GM12875 (cell line): ENCODE measurements at regions not wholly inside any gene's neighbourhood (a gene's known extent, or its start where the extent isn't known, plus 50 kb on each side); places are given as distances from the start of the nearest gene placed in this dataset.

Source experiments
- H3K4me3 ChIP-seq: one replicate; pipeline ENCODE4 v1.5.1; 2011; ENCODE audit warnings: low read depth, low read length, control low read depth
- CTCF ChIP-seq: IDR thresholded peaks from 2 replicates; pipeline ENCODE4 v1.5.1; 2011; ENCODE audit warnings: low read depth, mild to moderate bottlenecking, control low read depth, inconsistent platforms, low read length, moderate library complexity, borderline replicate concordance; ENCODE audit not compliant: insufficient read depth

GRCh38 chr12:45637242-45637641 is 92.3 kb upstream of the ARID2 start:
- H3K4me3 ChIP-seq, result no peak overlapping the region
- no peak for TF ChIP-seq CTCF

- TF ChIP-seq CTCF, result no peak
These were observed 91.8 kb upstream of the ARID2 start for GRCh38 chr12:45637706-45638105.

DNA sequence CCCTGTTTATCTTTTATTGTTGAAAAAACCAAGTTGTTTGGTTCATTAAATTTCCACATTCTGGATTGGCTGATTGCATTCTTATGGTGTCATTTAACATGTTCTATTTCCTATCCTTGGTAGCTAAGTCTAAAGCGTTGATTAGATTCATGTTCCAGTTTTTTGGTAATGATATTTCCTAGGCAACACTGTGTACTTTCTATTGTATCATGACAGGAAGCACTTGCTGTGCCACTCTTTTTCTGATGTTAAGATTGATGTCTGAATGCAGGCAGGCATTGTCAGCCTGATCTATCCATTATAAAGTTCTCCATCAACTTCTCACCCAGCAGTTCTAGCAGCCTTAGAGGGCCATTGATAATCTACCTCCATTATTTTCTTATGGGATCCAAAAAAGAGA is 91.1 kb upstream of the ARID2 start:
- no peak overlapping the region for H3K4me3 ChIP-seq
- TF ChIP-seq CTCF, result no peak

More at GRCh38 chr12:45637706-45638105, 91.8 kb upstream of the ARID2 start:
- no peak overlapping the region for H3K4me3 ChIP-seq

DNA sequence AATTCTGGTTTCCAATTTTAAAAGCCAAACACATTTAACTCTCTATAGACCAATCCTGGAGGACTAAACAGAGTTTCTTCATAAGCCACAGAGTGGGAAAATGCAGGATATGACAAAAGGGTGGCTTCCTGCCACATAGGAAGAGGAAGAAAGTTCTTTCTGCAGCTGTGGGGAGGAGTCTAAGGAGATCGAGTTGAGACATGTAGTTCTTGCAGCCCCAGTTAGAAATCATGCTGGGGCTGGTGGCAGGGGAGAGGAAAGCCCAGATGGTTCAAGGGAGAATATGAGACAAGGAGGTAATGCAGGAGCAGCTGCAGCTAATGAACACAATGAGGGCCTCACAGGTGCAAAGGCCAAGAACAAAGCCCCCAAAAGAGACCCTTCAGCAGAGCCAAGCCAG is 85.0 kb upstream of the ARID2 start:
- H3K4me3 ChIP-seq, result no peak overlapping the region
- no peak for TF ChIP-seq CTCF

DNA sequence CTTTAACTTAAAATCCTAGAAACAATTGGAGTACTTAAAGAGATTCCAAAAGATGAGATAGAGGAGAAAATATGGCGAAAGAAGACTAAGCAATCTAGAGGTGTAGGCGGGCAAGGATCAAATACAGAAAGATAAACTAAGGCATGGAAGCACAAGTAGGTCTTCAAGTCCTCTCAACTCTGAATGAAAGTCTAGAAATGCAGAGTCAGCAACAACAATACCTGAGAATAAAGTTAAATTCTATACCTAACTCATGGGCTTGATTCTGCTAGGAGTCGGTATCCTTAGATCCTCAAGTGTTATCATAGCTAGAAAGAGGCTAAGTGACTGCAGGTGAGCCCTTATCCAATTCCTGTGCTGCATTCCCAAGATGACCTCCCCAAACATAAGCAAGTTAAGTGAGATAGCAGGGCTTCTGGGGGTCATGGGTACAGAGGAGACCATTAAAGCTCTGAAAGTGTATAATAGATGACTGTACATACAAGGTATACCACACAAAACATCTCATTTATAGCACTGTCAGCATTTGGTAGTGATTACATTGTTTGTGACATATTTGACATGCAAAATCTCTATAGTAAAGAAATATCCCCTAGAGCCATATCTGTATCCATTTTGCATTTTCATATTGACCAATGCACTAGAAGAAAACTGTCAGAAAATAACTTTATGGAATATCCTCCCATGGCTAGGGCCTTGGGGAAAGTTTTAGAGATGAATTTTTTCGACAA is 82.5 kb upstream of the ARID2 start:
- no peak overlapping the region for H3K4me3 ChIP-seq
- no peak for TF ChIP-seq CTCF

- H3K4me3 ChIP-seq, result no peak overlapping the region
- no peak for TF ChIP-seq CTCF
These were observed 81.4 kb upstream of the ARID2 start for GRCh38 chr12:45648070-45648469.

DNA sequence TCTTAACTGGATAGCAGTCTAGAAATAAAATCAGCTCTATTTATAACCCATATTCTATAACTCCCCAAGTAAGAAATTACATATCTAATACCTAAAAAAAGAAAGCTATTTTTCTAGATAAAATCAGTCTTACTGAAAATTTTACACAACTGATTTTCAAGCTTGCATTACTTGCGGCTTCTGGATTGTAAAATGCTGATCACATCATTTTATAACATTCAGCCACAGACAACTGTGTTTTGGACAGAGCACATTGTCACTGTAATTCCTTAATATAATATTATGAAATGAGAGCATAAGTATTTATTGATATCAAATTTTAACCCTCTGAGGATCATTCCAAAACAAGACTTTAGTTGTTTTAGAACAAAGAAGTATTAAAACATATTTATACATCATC is 78.5 kb upstream of the ARID2 start:
- H3K4me3 ChIP-seq, result no peak overlapping the region
- no peak for TF ChIP-seq CTCF
